Duodenal mucosa (tissue), 2 donors: ENCODE measurements at regions not wholly inside any gene's neighbourhood (a gene's known extent, or its start where the extent isn't known, plus 50 kb on each side); places are given as distances from the start of the nearest gene placed in this dataset.

ENCODE experiments used
- H3K27ac ChIP-seq: one replicate; pipeline ENCODE4 v1.7.0; 2013; ENCODE audit warnings: low read depth, low read length
- H3K27me3 ChIP-seq, 2 donors: one replicate each; pipeline ENCODE4 v1.7.0; 2013; ENCODE audit warnings: low read length in 2 of 2, control low read depth in 1 of 2; ENCODE audit not compliant: insufficient read depth in 2 of 2, control insufficient read depth in 1 of 2
- H3K36me3 ChIP-seq, 2 donors: one replicate each; pipeline ENCODE4 v1.7.0; 2013; ENCODE audit warnings: low read length in 2 of 2, control low read depth in 1 of 2; ENCODE audit not compliant: insufficient read depth in 2 of 2, control insufficient read depth in 1 of 2
- H3K4me1 ChIP-seq, 2 donors: one replicate each; pipeline ENCODE4 v1.7.0; 2013; ENCODE audit warnings: low read length in 2 of 2, control low read depth in 1 of 2; ENCODE audit not compliant: insufficient read depth in 2 of 2, control insufficient read depth in 1 of 2
- H3K4me3 ChIP-seq, 2 donors: one replicate each; pipeline ENCODE4 v1.7.0; 2013; ENCODE audit warnings: low read length in 2 of 2, low read depth in 1 of 2
- H3K9ac ChIP-seq, 2 donors: one replicate each; pipeline ENCODE4 v1.7.0; 2013; ENCODE audit warnings: low read length in 2 of 2, low read depth in 1 of 2
- H3K9me3 ChIP-seq, 2 donors: one replicate each; pipeline ENCODE4 v1.7.0; 2013; ENCODE audit warnings: low read length in 2 of 2, control low read depth in 1 of 2; ENCODE audit not compliant: control insufficient read depth in 1 of 2

GRCh38 chr13:97559030-97559429 lies 125.1 kb downstream of the RAP2A start:
- H3K27ac ChIP-seq, result no peak overlapping the region
- H3K4me3 ChIP-seq, result no peak overlapping the region
- H3K9me3 ChIP-seq, result no peaks in the 10 kb centered on the region
- H3K27me3 ChIP-seq, result no peaks in the 10 kb centered on the region
- no peak overlapping the region for H3K9ac ChIP-seq
- H3K4me1 ChIP-seq, result no peaks in the 10 kb centered on the region
- H3K36me3 ChIP-seq, result no peaks in the 10 kb centered on the region

GRCh38 chr13:97559981-97560380 lies 126.0 kb downstream of the RAP2A start:
- no peak overlapping the region for H3K4me3 ChIP-seq
- H3K27me3 ChIP-seq, result peaks cover 0 to under 1% of the 10 kb centered on the region in 2 donors
- H3K36me3 ChIP-seq, result no peaks in the 10 kb centered on the region
- no peaks in the 10 kb centered on the region for H3K9me3 ChIP-seq
- no peaks in the 10 kb centered on the region for H3K4me1 ChIP-seq
- H3K9ac ChIP-seq, result no peak overlapping the region
- H3K27ac ChIP-seq, result no peak overlapping the region

- Histone ChIP-seq H3K9me3 (no peaks in the 10 kb centered on the region), H3K4me3 (no peak overlapping the region), H3K36me3 (no peaks in the 10 kb centered on the region), H3K4me1 (no peaks in the 10 kb centered on the region), H3K27ac (no peak overlapping the region), H3K9ac (no peak overlapping the region), H3K27me3 (peaks cover 0 to 4% of the 10 kb centered on the region in 2 donors)
These were observed 127.2 kb downstream of the RAP2A start for GRCh38 chr13:97561182-97561581.

GRCh38 chr13:97562962-97563361 lies 129.0 kb downstream of the RAP2A start:
- Histone ChIP-seq H3K4me3 (no peak overlapping the region), H3K9me3 (no peaks in the 10 kb centered on the region), H3K36me3 (no peaks in the 10 kb centered on the region), H3K27ac (no peak overlapping the region), H3K27me3 (peaks cover 0 to 4% of the 10 kb centered on the region in 2 donors), H3K9ac (no peak overlapping the region), H3K4me1 (peaks cover 6 to 8% of the 10 kb centered on the region in 2 donors)

- Histone ChIP-seq H3K4me3 (no peak overlapping the region), H3K9ac (no peak overlapping the region), H3K9me3 (no peaks in the 10 kb centered on the region), H3K36me3 (no peaks in the 10 kb centered on the region), H3K27me3 (peaks cover 0 to 4% of the 10 kb centered on the region in 2 donors), H3K27ac (no peak overlapping the region), H3K4me1 (peaks cover 8 to 16% of the 10 kb centered on the region in 2 donors)
These were observed 131.0 kb downstream of the RAP2A start for GRCh38 chr13:97564956-97565355.

GRCh38 chr13:97565906-97566305 lies 131.9 kb downstream of the RAP2A start:
- no peak overlapping the region for H3K9ac ChIP-seq
- no peaks in the 10 kb centered on the region for H3K9me3 ChIP-seq

GRCh38 chr13:97566907-97567306 lies 132.9 kb downstream of the RAP2A start:
- Histone ChIP-seq H3K36me3 (no peaks in the 10 kb centered on the region), H3K4me1 (peaks cover 8 to 16% of the 10 kb centered on the region in 2 donors), H3K27me3 (peaks cover 0 to 4% of the 10 kb centered on the region in 2 donors), H3K9ac (no peak overlapping the region), H3K4me3 (no peak overlapping the region), H3K9me3 (no peaks in the 10 kb centered on the region), H3K27ac (no peak overlapping the region)

More at GRCh38 chr13:97565906-97566305, 131.9 kb downstream of the RAP2A start:
- no peak overlapping the region for H3K4me3 ChIP-seq
- peaks cover 8 to 16% of the 10 kb centered on the region in 2 donors for H3K4me1 ChIP-seq
- no peaks in the 10 kb centered on the region for H3K36me3 ChIP-seq
- peaks cover 0 to 4% of the 10 kb centered on the region in 2 donors for H3K27me3 ChIP-seq
- no peak overlapping the region for H3K27ac ChIP-seq

- H3K36me3 ChIP-seq, result no peaks in the 10 kb centered on the region
- H3K9ac ChIP-seq, result no peak overlapping the region
- H3K27me3 ChIP-seq, result peaks cover 0 to 4% of the 10 kb centered on the region in 2 donors
- no peak overlapping the region for H3K27ac ChIP-seq
- H3K9me3 ChIP-seq, result no peaks in the 10 kb centered on the region
- H3K4me3 ChIP-seq, result peak overlapping the region; percentile 8 to 26
- H3K4me1 ChIP-seq, result peaks cover 8 to 16% of the 10 kb centered on the region in 2 donors
These were observed 133.7 kb downstream of the RAP2A start for GRCh38 chr13:97567510-97568243.

GRCh38 chr13:97568850-97569249 lies 134.9 kb downstream of the RAP2A start:
- Histone ChIP-seq H3K4me3 (no peak overlapping the region), H3K27ac (no peak overlapping the region), H3K27me3 (peaks cover 0 to 4% of the 10 kb centered on the region in 2 donors), H3K36me3 (no peaks in the 10 kb centered on the region), H3K9me3 (no peaks in the 10 kb centered on the region), H3K4me1 (peaks cover 8 to 16% of the 10 kb centered on the region in 2 donors), H3K9ac (no peak overlapping the region)

- Histone ChIP-seq H3K4me3 (no peak overlapping the region), H3K27ac (no peak overlapping the region), H3K9ac (no peak overlapping the region), H3K27me3 (peaks cover 0 to 4% of the 10 kb centered on the region in 2 donors), H3K4me1 (peaks cover 8 to 16% of the 10 kb centered on the region in 2 donors), H3K9me3 (no peaks in the 10 kb centered on the region), H3K36me3 (no peaks in the 10 kb centered on the region)
These were observed 135.9 kb downstream of the RAP2A start for GRCh38 chr13:97569841-97570240.
